PC-9 (cell line): ENCODE measurements at regions not wholly inside any gene's neighbourhood (a gene's known extent, or its start where the extent isn't known, plus 50 kb on each side); places are given as distances from the start of the nearest gene placed in this dataset.

Experiments used
- CTCF ChIP-seq: fragments of 200-600 bp; sonication (generic); conservative IDR thresholded peaks from 2 replicates; pipeline ENCODE4 v1.6.1; 2017; ENCODE audit warnings: mixed run types, antibody characterized with exemption, mild to moderate bottlenecking, moderate library complexity
- EZH2 ChIP-seq: fragments of 200-600 bp; sonication (generic); IDR thresholded peaks from 2 replicates; pipeline ENCODE4 v1.8.0; 2017; ENCODE audit warnings: antibody characterized with exemption, low read depth

GRCh38 chr15:96470681-96471310, 140.3 kb downstream of the NR2F2 start:
- no peak for TF ChIP-seq CTCF
- no peak for TF ChIP-seq EZH2
